NCI-H345 treated with DMSO at 0.1 percent for 48 hours (cell line): ENCODE measurements at regions not wholly inside any gene's neighbourhood (a gene's known extent, or its start where the extent isn't known, plus 50 kb on each side); places are given as distances from the start of the nearest gene placed in this dataset.

Source experiments
- DNase-seq: peaks from one replicate; lab custom pipeline; 2025; ENCODE audit not compliant: unreplicated experiment; lab: John Stamatoyannopoulos, UW

DNA sequence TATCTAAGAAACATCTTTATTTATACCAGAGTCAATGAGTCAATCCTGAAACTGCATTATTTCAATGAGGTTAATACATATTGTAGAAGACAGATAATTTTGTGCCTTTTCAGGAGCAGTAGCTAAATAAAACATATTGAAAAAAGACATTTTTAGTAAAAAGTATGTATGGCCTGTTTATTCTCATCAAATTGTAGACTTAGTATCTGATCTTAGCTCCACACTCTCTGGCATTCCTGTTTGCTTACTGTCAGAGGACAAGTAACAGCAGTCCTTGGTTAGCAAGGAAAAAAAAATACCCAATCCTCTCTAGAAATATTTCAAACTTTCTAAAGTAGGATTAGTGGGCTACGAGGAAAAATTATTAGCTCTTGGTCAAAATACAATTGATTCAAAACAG, 50.5 kb upstream of the GUCY1A1 start:
- no peak for DNase-seq

GRCh38 chr4:155615081-155615887, 51.4 kb upstream of the GUCY1A1 start:
- no peak for DNase-seq

DNA sequence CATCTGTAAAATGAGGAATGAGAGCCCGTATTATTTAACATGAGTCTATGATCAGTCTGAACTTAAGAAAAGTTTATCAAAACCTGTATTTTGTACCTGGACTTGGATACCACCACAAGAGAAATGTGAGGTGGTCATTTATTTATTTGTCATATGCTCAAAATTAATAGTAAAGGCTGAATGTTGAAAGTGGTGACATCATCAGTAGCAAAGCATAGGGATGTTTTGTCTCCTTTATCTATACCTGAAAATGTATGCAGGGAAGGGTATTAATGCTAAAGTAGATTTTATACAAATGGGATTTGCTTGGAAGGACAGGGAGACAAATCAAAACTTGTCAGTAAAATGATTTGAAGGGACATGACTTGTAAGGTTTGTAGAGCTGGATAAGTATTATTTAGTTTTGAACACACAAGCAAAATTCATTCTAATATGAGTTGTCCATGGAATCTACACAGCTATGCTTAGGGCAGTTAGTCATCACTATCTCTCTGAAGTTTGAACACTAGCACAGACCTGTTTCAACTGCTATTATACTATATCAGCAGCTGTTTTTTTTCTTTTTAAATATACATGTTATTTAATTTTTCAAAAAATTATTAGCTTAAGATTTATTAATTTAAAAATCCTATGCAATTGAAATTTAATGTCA, 52.4 kb upstream of the GUCY1A1 start:
- no peak for DNase-seq

- DNase-seq, result no peak
Observed at GRCh38 chr4:155612074-155612473, 54.6 kb upstream of the GUCY1A1 start.

DNA sequence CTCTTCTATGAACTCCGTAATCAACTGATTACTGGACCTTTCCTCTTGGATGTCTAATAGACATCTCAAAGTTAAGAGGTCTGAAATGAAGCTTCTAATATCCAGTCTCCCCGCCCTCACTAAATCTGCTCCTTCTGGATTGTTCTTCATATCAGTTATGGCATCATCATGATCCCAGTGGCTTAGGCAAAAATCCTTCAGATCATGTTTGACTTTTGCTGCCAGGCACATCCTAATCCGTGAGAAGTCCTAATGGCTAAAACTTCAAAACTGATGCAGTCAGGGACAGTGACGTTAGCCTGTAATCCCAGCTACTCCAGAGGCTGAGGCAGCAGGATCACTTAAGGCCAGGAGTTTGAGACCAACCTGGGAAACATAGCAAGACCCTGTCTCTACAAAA, 55.1 kb upstream of the GUCY1A1 start:
- no peak for DNase-seq

GRCh38 chr4:155610143-155610542, 56.5 kb upstream of the GUCY1A1 start:
- no peak for DNase-seq

DNA sequence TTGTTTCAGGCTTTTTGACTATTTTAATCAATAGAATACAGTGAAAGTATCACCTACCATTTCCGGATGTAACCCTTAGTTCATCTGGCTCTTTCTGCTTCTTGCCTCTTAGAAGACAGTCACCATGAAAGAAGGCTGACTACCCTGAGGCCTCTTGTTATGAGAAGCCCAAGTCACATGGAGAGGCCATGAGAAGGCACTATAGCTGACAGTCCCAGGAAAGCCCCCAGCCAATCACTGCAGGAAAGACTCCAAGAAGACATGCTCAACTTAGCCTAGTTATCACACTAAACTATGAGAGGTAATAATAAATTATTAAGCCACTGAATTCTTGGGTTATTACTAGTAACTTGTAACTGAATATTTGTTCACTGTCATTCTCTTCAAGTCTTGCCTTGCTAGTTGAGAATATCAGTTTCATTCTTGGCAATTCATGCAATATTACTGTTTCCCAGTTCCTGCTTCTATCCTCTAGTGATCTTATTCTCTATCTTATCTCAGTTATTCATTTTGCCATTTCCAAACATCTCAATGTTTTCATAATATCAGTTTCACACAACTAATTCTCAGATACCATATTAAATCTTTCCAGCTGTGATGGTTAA, 57.1 kb upstream of the GUCY1A1 start:
- no peak for DNase-seq

- DNase-seq, result no peak
Observed at GRCh38 chr4:155608225-155608885, 58.3 kb upstream of the GUCY1A1 start.

DNA sequence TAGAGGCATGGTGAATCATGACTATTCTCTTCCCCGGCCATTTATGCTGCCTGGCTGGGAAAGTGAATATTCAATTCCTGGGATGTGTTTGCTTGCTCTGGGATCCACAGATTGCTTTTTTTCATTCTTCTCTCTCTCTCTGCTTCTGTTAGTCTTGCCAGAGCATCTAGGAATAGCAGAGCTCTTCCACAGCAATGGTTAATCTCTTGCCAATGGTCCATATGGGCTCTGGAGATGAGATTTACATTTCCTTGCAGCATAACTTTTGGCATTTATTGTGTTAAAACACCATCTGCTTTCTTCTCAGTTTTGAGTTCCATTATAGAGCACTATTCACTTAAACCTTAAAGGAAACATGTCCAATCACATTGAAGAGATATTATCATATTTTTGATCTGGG, 59.2 kb upstream of the GUCY1A1 start:
- DNase-seq, result no peak

DNA sequence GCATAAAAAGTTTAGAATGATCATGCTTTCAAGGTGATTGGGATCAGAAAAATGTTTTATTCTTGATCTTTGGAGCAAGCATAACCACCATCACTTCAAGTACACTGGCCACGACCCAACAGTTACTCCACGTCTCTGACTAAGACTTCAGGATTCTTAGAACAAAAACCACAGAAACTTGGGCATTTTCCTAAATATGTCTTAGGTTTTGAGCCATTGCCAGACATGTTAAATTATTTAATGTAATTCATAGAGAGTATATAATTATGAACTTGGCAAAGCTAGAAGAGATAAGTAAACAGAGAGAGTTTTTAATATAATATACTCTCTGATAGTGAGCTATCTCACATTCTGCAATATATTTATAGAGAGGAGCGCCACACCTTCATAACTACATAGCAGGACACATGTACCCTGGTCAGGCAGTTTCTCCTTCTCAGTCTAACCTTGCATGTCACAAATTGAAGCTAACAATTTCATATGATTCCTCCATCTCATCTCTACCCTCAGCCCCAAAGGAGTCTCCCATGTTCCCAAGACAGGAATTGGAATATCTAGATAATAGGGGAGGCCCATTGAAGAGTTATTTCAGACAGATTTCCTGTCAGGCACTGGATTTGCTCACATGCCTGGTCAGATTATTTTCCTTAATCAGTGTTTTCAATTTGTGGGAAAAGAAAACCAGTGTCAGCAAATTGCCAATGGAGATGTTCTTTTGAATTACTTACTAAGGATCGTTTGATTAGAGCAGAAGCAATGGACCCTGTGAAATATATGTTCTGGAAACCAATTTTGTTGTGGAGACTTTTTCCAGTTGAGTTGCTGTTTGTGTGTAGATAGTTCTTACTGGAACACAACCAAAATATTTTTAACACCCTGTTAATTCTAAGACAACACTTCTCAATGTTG, 61.7 kb upstream of the GUCY1A1 start:
- no peak for DNase-seq

GRCh38 chr4:155603360-155603891, 63.2 kb upstream of the GUCY1A1 start:
- DNase-seq, result no peak

DNA sequence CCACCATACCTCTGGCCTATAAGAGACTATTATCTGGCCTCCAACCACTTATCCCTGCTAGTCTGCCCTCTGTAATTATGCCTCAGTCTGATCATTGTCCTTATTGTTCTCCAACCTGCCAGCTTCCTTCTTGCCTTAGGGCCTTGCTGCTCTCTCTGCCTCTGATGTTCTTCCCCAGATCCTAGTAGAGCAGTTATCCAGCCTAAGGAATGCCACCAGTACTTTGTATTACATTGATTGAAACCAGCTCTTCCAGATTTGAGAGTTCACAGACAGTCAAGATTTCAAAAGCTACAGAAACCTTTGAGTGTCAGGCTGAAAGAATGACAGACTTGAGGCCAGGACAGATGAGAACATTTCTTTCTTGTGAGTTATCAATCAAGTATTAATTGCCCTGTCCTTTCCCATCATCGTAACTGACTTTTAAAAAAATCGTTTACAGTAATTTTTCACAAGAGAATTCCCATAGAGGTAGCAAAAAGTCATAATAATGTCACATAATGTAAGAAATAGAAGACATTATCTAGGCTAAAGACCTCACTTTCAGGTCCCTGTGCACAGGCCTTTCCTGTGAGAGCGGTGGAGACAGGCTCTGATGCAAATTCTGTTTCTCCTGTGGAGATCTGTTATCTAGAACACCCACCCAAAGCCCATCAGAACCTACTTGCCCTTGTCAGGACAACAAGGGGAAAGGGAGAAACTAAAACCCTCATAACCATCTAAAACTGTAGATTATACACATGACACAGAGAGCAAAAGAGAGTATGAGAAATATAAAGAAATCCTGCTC, 64.1 kb upstream of the GUCY1A1 start:
- no peak for DNase-seq

DNA sequence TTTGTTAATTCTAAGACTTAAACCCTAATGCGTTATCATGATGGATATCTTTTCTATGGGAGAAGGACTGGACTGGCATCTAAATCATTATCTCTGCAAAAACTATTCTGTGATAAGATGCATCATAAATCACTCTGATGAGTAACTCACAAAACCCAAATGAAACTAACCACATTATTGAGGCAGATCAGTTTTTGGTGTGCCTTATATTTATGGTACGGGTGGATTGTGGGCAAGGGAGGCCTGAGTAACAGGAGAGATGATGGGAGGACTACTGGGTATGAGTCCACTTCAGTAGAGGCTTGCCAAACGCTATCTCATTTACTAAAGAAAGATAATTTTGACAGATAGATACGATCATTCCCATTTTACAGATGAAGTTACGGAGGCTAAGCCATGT, 66.4 kb upstream of the GUCY1A1 start:
- no peak for DNase-seq

DNA sequence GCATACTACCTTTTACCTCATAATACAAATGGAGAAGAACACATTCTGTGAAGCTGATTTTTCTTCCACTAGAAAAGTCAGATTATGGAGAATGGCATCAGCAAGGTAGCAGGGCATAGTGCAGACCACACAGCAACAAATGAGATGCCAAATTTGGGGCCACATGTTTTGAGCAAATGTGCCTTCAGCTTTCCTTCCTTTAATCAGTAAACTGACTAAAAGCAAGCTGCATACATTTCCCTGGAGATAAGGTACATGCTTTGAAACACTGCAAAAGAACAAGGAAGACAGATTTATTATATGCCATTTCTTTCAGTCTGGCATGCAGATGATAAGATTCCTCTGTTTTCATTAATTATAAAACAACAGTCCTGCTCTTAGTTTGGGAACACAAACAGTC, 67.1 kb upstream of the GUCY1A1 start:
- DNase-seq, result no peak

DNA sequence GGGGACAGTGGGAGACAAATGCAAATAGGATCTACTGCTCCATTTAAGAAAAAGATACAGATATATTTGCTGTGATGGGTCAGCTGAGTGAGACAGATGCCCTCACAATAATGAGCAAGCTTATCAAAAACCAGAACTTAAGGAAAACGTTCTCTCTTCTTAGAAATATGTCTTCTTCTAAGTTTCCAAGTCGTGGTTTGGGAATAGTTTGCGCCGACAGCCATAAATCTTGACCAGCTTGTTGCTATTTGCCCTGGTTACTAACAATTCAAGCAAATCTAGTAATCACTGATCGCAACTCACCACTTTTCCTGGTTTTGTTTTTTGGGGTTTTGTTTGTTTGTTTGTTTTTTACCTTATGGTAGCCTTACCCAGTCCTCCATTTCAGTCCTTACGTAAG, 67.6 kb upstream of the GUCY1A1 start:
- DNase-seq, result no peak

- no peak for DNase-seq
Observed at GRCh38 chr4:155597933-155598451, 68.7 kb upstream of the GUCY1A1 start.

GRCh38 chr4:155597281-155597680, 69.4 kb upstream of the GUCY1A1 start:
- no peak for DNase-seq

DNA sequence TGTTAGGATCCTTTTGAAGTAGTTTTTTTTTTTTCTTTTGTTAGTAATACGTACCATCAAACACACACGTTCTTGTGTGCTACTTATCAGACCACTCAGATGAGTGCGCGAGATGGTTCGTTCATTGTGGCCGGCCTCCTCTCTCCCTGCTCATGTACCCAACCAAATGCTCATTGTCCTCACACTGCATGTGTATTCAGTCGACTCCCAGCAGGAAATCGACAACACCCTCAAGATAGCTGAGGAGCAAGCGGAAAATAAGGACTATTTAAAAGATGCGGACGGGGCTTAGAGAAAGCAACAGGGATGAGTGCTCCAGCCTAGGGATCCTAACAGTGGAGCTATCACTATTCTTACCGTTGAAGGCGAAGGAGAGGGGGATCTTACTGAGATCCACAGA, 72.9 kb upstream of the GUCY1A1 start:
- DNase-seq, result no peak

GRCh38 chr4:155592938-155593297, 73.7 kb upstream of the GUCY1A1 start:
- no peak for DNase-seq
